ENCODE measurements at regions not wholly inside any gene's neighbourhood (a gene's known extent, or its start where the extent isn't known, plus 50 kb on each side); places are given as distances from the start of the nearest gene placed in this dataset.

DNA sequence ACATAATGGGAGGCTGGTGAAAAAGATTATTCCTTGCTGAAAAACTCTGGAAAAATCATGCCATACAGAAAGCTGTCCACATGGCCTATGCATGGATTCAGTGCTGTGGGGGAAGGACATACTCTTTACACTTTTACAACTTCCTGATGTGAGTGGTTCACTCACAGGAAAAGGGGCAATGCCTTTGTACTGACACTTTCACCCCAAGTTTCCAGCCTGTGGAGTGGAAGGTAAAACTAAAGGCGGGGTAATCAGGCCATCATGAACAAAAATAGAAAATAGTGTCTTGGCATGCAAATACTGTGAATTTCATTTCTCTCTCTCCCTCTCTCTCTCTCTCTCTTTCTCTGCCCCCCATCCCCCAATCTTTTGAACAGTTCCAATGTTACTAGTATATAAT is 281.8 kb downstream of the ETS1 start:
- Mint-ChIP-seq H3K27me3 (ENCODE audit: low read depth) (no peaks in the 10 kb centered on the region), H3K36me3 (ENCODE audit: insufficient read depth) (no peaks in the 10 kb centered on the region), H3K4me1 (ENCODE audit: low read depth) (peaks cover 91% of the 10 kb centered on the region), H3K4me3 (peak overlapping the region; percentile 9), H3K9me3 (no peaks in the 10 kb centered on the region)
- ATAC-seq (no peak), DNase-seq (no peak)

DNA sequence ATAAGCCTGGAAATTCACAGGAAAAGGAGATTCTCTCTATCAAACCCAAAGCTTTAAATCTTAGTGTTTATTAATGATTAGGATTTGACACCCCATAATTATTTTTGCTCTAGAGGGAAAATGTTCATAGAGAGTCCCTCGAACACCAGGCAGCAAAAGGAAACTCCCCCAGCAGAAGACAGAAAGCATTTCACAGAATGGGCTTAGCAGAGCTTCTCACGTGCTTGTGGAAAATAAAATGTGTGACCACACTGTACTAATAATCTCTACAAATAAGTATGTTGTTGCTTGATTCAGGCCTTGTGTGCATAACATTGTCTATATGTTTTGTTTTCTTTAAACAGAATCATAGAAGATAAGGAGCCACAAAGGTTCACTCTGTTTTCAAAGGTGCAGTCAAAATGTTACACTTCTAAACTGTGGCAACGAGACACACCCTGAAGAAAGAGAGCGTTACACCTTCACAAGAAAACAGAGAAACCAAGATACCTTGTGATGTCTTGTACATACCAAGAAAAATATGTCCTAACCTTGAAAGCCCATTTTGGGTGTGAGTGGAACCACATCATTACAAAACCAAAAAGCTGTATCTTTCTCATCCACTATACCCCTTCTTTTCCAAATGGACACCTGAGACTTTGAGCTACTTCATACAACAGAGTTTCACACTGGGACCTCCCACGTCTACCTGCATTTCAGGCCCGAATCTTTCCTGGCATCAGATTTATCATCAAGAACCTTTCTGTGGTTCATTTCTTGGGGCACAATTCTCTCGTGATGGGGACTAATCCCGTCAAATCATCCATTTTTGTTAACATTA is 282.5 kb downstream of the ETS1 start:
- ATAC-seq (peak in 1 of 2 donors; percentile 11), DNase-seq (no peak)
- H3K27me3 Mint-ChIP-seq (ENCODE audit: low read depth): no peaks in the 10 kb centered on the region
- no peaks in the 10 kb centered on the region for H3K9me3 Mint-ChIP-seq
- no peaks in the 10 kb centered on the region for H3K36me3 Mint-ChIP-seq (ENCODE audit: insufficient read depth)
- peak overlapping the region; percentile 9 for H3K4me3 Mint-ChIP-seq
- H3K4me1 Mint-ChIP-seq (ENCODE audit: low read depth): peaks cover 91% of the 10 kb centered on the region

DNA sequence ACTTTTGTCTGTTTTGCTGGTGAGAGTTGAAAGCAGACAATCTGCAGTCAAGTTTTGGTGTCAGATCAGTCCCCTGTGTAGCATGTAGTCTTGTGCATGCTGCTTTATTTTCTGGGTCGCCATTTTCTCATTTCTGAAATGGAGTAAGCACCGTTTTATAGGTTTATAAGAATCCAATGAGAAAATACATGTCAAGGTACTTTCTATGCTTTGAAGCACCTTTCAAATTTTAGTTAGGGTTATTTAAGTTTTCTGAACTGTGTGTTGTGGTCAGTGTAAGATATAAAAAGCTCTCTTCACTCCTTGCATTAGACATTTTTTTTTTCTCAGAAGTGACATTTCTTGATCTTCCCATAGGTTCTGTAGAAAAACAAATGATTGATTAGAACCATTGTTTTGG is 283.2 kb downstream of the ETS1 start:
- H3K36me3 Mint-ChIP-seq (ENCODE audit: insufficient read depth): no peaks in the 10 kb centered on the region
- no peaks in the 10 kb centered on the region for H3K9me3 Mint-ChIP-seq
- no peak for DNase-seq
- no peak for ATAC-seq
- H3K27me3 Mint-ChIP-seq (ENCODE audit: low read depth): no peaks in the 10 kb centered on the region
- H3K4me3 Mint-ChIP-seq: no peak overlapping the region
- peaks cover 91% of the 10 kb centered on the region for H3K4me1 Mint-ChIP-seq (ENCODE audit: low read depth)

DNA sequence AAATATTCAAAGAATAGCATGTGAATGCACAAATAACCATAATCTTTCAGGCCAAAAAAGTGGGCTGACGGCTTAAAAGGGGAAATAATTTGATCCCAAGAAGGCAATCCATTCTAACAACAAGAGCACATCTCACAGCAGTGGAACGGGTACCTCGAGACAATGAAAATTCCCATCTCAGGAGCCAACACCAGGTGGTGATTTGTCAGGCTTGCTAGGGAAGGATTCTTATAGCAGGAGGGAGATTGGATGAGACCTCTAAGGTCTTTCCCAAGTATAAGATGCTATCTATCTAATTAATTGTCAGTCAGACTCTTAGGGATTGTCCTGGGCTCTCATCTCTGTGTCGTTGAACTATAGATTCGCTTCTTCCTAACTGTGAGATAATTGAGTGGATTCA is 284.0 kb downstream of the ETS1 start:
- Mint-ChIP-seq H3K36me3 (ENCODE audit: insufficient read depth) (no peaks in the 10 kb centered on the region), H3K27me3 (ENCODE audit: low read depth) (no peaks in the 10 kb centered on the region), H3K9me3 (no peaks in the 10 kb centered on the region), H3K4me3 (no peak overlapping the region), H3K4me1 (ENCODE audit: low read depth) (peaks cover 93% of the 10 kb centered on the region)
- DNase-seq: no peak
- no peak for ATAC-seq

DNA sequence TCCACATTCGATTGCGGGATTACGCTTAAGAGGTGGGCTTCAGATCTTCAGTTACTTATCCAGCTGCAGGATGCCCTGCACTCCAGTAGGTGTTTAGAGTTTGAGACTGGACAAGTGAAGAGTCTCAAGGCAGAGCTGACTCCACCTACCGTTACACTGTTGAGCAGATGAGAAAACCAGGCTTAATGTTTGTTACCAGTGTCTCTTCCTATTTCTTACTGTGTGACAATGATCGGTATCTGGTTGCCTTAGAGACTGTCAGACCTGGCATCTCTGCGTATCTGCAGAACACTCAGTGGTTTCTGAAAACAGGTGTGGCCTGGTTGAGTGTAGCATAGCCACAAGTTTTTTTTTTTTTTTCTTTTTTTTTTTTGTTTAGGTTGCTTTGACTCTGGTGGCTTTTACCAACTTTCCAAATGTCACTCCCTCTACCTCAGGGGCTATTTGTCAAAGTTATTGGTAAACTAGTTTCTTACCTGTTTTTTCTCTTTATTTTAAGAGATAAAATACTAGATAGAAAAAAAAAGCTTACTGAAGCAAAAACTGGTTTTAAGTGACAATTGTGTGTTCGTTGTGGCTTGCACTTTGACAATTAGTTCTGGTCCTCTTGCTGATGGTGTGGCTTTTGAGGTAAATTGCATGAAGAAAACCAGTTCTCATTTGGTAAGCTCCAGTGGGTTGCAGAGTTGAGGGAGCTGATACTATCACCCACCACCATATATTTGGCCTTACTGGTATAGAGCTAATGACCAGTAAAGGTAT is 284.8 kb downstream of the ETS1 start:
- ATAC-seq (peak; percentile 89 to 94), DNase-seq (peak; percentile 50)
- Mint-ChIP-seq H3K4me3 (peak overlapping the region; percentile 76), H3K4me1 (ENCODE audit: low read depth) (peaks cover 93% of the 10 kb centered on the region), H3K36me3 (ENCODE audit: insufficient read depth) (no peaks in the 10 kb centered on the region), H3K27me3 (ENCODE audit: low read depth) (no peaks in the 10 kb centered on the region), H3K9me3 (no peaks in the 10 kb centered on the region)

DNA sequence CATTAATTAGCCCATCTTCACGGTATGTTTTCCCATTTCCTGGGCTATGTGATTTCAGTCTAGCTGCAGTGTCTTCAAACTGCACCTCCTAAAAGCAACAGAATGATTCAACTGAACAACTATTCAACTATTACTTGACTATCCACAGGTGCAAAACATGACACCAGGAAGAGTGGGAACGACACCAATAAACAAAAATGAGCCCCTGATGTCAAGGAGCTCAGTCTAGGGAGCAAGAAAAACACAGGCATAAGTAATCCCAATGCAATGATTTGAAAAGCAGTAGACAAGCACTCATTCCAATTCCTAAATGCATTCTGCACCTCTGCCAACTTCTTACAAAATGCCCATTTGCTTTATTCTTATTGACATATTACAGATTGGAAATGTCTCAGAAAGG is 285.6 kb downstream of the ETS1 start:
- H3K4me3 Mint-ChIP-seq: peak overlapping the region; percentile 76
- H3K27me3 Mint-ChIP-seq (ENCODE audit: low read depth): no peaks in the 10 kb centered on the region
- H3K9me3 Mint-ChIP-seq: no peaks in the 10 kb centered on the region
- H3K4me1 Mint-ChIP-seq (ENCODE audit: low read depth): peaks cover 93% of the 10 kb centered on the region
- H3K36me3 Mint-ChIP-seq (ENCODE audit: insufficient read depth): no peaks in the 10 kb centered on the region
- no peak for DNase-seq
- no peak for ATAC-seq

DNA sequence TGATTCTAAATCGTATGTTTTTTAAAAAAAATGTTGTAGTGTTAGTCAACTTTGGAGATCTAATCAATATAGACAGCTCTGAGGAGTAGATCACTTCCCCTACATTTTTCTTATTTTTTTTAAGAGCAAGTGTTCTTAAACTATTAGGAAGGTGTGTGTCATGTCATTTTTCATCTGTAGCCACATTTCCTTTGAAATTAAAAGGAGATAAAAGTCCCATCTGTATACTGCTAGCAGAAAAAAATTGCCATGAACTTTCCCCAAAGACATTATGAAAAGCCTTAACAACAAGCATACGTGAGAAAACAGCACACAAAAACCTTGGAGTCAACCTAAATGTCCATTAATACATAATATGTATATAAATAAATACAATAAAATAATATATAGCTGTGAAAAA is 286.6 kb downstream of the ETS1 start:
- H3K9me3 Mint-ChIP-seq: no peaks in the 10 kb centered on the region
- peaks cover 92% of the 10 kb centered on the region for H3K4me1 Mint-ChIP-seq (ENCODE audit: low read depth)

DNA sequence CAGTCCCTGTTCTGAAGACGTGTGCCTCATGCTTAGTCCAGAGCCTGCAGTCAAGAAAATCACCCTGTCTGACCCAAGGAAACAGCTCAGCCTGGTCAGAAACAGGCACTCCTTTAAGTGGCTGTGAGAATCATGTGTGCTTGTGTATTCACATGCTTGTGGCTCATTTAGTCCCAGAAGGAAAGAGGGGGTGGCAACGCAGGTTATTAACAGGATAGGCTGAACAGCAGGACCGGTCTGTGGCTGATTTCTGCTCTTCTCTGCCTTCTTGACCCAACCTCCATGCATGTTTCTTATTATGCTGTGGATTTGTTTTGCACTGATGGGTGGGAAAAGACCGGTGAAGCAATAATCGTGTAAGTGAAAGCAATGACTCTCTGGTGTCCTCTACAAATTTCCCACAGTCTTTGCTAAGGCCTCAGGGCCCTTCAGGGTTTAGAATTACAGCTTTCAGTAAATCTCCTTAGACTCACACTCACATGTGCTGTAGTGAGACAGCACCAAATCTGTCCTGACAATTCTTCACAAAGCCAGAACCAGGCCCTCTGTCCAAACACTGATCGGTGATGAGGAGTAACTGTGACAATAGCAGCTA is 288.1 kb downstream of the ETS1 start:
- no peak for DNase-seq

More for the DNA sequence above, 286.6 kb downstream of the ETS1 start:
- DNase-seq (no peak), ATAC-seq (no peak)
- peak overlapping the region; percentile 38 for H3K4me3 Mint-ChIP-seq
- no peaks in the 10 kb centered on the region for H3K27me3 Mint-ChIP-seq (ENCODE audit: low read depth)
- H3K36me3 Mint-ChIP-seq (ENCODE audit: insufficient read depth): no peaks in the 10 kb centered on the region

DNA sequence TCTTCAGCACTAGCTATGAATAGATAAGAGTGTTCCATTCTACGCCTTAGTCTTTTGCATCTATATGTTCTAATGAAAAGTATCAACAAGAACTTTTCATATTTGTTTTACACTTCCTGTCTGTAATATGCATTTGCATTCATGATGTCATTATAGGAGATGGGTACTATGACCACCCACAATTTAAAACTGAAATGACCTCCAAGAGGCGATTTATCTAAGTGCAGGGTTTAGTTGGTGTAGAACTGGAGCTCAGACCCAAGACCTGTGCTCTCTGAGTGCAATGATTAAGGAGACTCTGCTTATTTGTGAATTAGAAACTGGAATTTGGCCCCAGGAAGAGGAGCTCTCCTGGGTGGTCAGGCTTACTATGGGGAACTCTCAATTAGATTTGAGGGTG is 289.1 kb downstream of the ETS1 start:
- peaks cover 91% of the 10 kb centered on the region for H3K4me1 Mint-ChIP-seq (ENCODE audit: low read depth)
- no peak for DNase-seq

More for the DNA sequence above, 288.1 kb downstream of the ETS1 start:
- no peak for ATAC-seq
- H3K27me3 Mint-ChIP-seq (ENCODE audit: low read depth): no peaks in the 10 kb centered on the region
- H3K4me1 Mint-ChIP-seq (ENCODE audit: low read depth): peaks cover 92% of the 10 kb centered on the region
- peaks cover 9% of the 10 kb centered on the region for H3K9me3 Mint-ChIP-seq
- H3K4me3 Mint-ChIP-seq: peak overlapping the region; percentile 52
- H3K36me3 Mint-ChIP-seq (ENCODE audit: insufficient read depth): no peaks in the 10 kb centered on the region

DNA sequence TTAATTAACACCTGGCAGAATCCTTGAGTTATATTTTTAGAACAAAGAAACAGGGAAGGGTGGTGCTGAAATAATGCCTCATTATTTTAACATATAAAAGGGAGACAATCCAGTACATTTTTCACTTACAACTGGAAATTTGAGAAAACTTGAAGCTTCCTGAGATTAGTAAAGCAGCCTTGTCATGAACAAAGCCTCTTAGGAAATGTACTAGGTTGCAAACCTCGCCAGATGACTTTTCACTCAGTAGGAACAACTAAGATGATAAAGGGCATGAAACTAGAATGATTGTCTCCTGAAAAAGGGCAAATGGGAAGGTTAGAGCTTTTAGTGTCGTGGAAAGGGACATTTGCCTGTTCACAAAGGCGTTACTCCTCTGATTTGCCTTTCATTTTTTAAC is 289.6 kb downstream of the ETS1 start:
- DNase-seq: no peak
- H3K27me3 Mint-ChIP-seq (ENCODE audit: low read depth): no peaks in the 10 kb centered on the region
- peaks cover 9% of the 10 kb centered on the region for H3K9me3 Mint-ChIP-seq
- no peak for ATAC-seq
- H3K36me3 Mint-ChIP-seq (ENCODE audit: insufficient read depth): no peaks in the 10 kb centered on the region
- no peak overlapping the region for H3K4me3 Mint-ChIP-seq
- H3K4me1 Mint-ChIP-seq (ENCODE audit: low read depth): peaks cover 91% of the 10 kb centered on the region

More for the DNA sequence above, 289.1 kb downstream of the ETS1 start:
- Mint-ChIP-seq H3K27me3 (ENCODE audit: low read depth) (no peaks in the 10 kb centered on the region), H3K4me3 (no peak overlapping the region), H3K36me3 (ENCODE audit: insufficient read depth) (no peaks in the 10 kb centered on the region), H3K9me3 (peaks cover 9% of the 10 kb centered on the region)
- no peak for ATAC-seq

DNA sequence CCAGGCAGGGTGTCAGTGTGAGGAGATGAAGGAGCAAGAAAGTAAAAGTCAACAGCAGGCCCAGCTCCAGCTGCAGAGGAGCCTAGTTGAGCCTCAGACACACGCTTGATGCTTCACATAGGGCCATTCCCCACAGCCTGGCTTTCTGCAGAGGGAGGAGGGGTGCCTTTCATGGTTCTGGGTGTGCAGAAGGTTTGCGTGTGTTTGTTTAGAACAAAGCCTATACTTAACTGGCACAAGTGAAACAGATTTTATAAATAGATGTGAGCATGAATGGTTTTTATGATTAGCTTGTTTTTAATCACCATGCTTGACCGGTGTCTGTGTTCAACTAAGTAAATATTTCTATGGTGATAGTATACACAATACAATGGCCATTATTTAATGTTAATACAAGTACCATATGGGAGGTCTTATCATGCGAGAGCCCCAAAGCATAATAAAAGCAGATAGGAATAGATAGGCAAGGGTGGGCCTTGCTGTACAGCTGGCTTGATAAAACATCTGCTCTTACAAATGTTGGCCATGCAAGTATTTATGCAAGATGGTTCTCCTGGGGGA is 290.2 kb downstream of the ETS1 start:
- no peak overlapping the region for H3K4me3 Mint-ChIP-seq
- peak; percentile 40 to 47 for ATAC-seq

DNA sequence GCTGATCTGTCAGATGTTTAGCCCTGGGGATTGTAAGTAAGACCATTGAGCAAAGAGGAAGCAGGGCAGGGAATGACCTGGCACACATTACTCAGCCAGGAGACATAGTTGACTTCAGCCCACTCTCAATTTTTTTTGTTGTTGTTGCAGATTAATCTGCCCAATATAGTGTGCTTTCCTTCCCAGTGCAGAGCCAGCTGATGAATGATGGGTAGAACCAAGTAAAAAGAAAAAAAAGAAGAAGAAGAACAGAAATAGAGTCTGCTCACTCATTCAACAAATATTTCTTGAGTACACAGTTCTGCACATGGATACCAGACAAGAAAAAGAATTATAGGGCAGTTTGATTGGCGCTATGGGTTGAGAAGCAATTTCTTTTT is 292.7 kb downstream of the ETS1 start:
- Mint-ChIP-seq H3K4me1 (ENCODE audit: low read depth) (peaks cover 97% of the 10 kb centered on the region), H3K4me3 (no peak overlapping the region), H3K36me3 (ENCODE audit: insufficient read depth) (peaks cover 1% of the 10 kb centered on the region), H3K27me3 (ENCODE audit: low read depth) (no peaks in the 10 kb centered on the region), H3K9me3 (peaks cover 9% of the 10 kb centered on the region)
- ATAC-seq (no peak), DNase-seq (no peak)

More for the DNA sequence above, 290.2 kb downstream of the ETS1 start:
- Mint-ChIP-seq H3K27me3 (ENCODE audit: low read depth) (no peaks in the 10 kb centered on the region), H3K4me1 (ENCODE audit: low read depth) (peaks cover 92% of the 10 kb centered on the region), H3K36me3 (ENCODE audit: insufficient read depth) (no peaks in the 10 kb centered on the region), H3K9me3 (peaks cover 9% of the 10 kb centered on the region)
- no peak for DNase-seq

DNA sequence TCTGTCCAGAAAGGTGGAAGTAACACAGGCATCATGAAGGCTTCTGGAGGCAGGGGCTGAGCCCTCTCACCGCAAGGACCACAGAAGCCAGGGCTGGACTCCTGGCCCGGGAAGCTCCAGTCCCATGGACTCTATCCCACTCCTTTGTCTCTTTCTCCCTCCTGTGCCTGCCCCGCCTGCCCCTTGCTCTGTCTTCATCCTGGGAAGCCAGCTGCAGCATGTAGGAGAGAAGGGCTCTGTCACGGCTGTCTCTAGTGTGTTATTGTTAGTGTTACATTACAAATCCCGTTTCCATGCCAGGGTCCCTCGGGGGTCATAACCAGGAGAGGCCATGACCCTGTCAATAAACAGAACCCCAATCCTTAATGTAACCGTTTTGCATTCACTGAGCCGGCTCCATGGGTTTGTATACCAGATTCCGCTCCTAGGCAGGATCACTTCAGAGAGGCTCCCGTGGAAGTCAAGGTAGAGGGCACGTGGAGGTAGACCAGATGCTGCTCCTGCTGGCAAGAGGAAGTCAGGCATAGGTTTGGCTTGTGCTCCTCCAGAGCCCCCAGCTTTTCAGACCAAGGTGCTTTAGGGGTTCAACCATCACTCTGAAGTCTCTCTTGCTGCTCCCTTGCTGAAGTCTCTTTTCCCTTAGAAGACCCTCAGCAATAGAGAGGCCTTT is 293.2 kb downstream of the ETS1 start:
- ATAC-seq (no peak), DNase-seq (no peak)
- Mint-ChIP-seq H3K4me1 (ENCODE audit: low read depth) (peaks cover 97% of the 10 kb centered on the region), H3K36me3 (ENCODE audit: insufficient read depth) (peaks cover 1% of the 10 kb centered on the region), H3K4me3 (no peak overlapping the region), H3K9me3 (peaks cover 9% of the 10 kb centered on the region), H3K27me3 (ENCODE audit: low read depth) (no peaks in the 10 kb centered on the region)

DNA sequence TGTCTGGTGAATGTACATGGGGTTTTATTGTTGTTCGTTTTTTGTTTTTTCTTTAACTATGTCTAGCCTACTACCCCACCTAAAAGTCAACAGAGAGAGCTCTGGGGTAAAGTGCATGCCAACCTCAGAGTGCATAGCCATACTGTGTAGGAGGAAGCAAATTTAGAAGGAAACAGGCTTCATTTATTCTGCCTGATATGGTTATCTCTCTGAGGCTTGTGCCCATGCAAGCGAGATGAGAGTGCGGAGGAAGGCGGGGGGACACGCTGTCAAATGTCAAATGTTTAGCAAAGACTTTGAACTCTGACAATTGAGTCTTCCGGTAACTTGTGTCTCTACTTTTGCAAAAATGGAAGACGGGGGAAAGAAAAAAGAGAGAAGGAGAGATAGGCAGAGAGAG is 295.5 kb downstream of the ETS1 start:
- H3K9me3 Mint-ChIP-seq: peaks cover 9% of the 10 kb centered on the region
- no peaks in the 10 kb centered on the region for H3K27me3 Mint-ChIP-seq (ENCODE audit: low read depth)
- H3K36me3 Mint-ChIP-seq (ENCODE audit: insufficient read depth): peaks cover 1% of the 10 kb centered on the region
- DNase-seq: peak; percentile 68
- H3K4me1 Mint-ChIP-seq (ENCODE audit: low read depth): peaks cover 97% of the 10 kb centered on the region
- H3K4me3 Mint-ChIP-seq: peak overlapping the region; percentile 82
- peak; percentile 18 to 39 for ATAC-seq
